ENCODE measurements at regions not wholly inside any gene's neighbourhood (a gene's known extent, or its start where the extent isn't known, plus 50 kb on each side); places are given as distances from the start of the nearest gene placed in this dataset.
"Not testable (repeated sequence)": the region's sequence is repeated elsewhere in the genome, so short reads cannot be mapped to it uniquely, and the experiment has no call there.

- TF ChIP-seq CTCF (IDR thresholded peaks at IDR 0.05; ENCODE audit: borderline replicate concordance, control extremely low read depth, extremely low read depth, insufficient read depth, missing control alignments), result no peak
- in situ Hi-C loops (cut with MboI; ENCODE audit: low sequenced_read_pairs, unreplicated experiment), result loop anchor here (25.0 kb wide), 1 partner anchor 207 kb away; no protein-coding TSS in a partner anchor
- no peak for DNase-seq (ENCODE audit: low spot score)
Observed at GRCh38 chr5:112555197-112555596, 136.1 kb upstream of the EPB41L4A start.

GRCh38 chr5:112555691-112556090 lies 136.6 kb upstream of the EPB41L4A start:
- in situ Hi-C loops (cut with MboI; ENCODE audit: low sequenced_read_pairs, unreplicated experiment), result loop anchor here (25.0 kb wide), 1 partner anchor 207 kb away; no protein-coding TSS in a partner anchor
- no peak for TF ChIP-seq CTCF (IDR thresholded peaks at IDR 0.05; ENCODE audit: borderline replicate concordance, control extremely low read depth, extremely low read depth, insufficient read depth, missing control alignments)
- no peak for DNase-seq (ENCODE audit: low spot score)

- in situ Hi-C loops (cut with MboI; ENCODE audit: low sequenced_read_pairs, unreplicated experiment), result loop anchor here (25.0 kb wide), 1 partner anchor 203 kb away; no protein-coding TSS in a partner anchor
Observed at GRCh38 chr5:112559501-112559900, 140.4 kb upstream of the EPB41L4A start.

GRCh38 chr5:112560371-112560770 lies 141.3 kb upstream of the EPB41L4A start:
- DNase-seq (ENCODE audit: low spot score), result no peak
- in situ Hi-C loops (cut with MboI; ENCODE audit: low sequenced_read_pairs, unreplicated experiment), result loop anchor here (25.0 kb wide), 1 partner anchor 202 kb away; no protein-coding TSS in a partner anchor
- no peak for TF ChIP-seq CTCF (IDR thresholded peaks at IDR 0.05; ENCODE audit: borderline replicate concordance, control extremely low read depth, extremely low read depth, insufficient read depth, missing control alignments)

More at GRCh38 chr5:112559501-112559900, 140.4 kb upstream of the EPB41L4A start:
- DNase-seq (ENCODE audit: low spot score), result not testable (repeated sequence)

- in situ Hi-C loops (cut with MboI; ENCODE audit: low sequenced_read_pairs, unreplicated experiment), result loop anchor here (25.0 kb wide), 1 partner anchor 199 kb away; no protein-coding TSS in a partner anchor
- no peak for DNase-seq (ENCODE audit: low spot score)
Observed at GRCh38 chr5:112563169-112563826, 144.2 kb upstream of the EPB41L4A start.

GRCh38 chr5:112566251-112566650 lies 147.2 kb upstream of the EPB41L4A start:
- no peak for DNase-seq (ENCODE audit: low spot score)
- TF ChIP-seq CTCF (IDR thresholded peaks at IDR 0.05; ENCODE audit: borderline replicate concordance, control extremely low read depth, extremely low read depth, insufficient read depth, missing control alignments), result no peak
- in situ Hi-C loops (cut with MboI; ENCODE audit: low sequenced_read_pairs, unreplicated experiment), result loop anchor here (25.0 kb wide), 1 partner anchor 196 kb away; no protein-coding TSS in a partner anchor

More at GRCh38 chr5:112563169-112563826, 144.2 kb upstream of the EPB41L4A start:
- TF ChIP-seq CTCF (IDR thresholded peaks at IDR 0.05; ENCODE audit: borderline replicate concordance, control extremely low read depth, extremely low read depth, insufficient read depth, missing control alignments), result no peak

GRCh38 chr5:112569596-112569995 lies 150.5 kb upstream of the EPB41L4A start:
- no peak for TF ChIP-seq CTCF (IDR thresholded peaks at IDR 0.05; ENCODE audit: borderline replicate concordance, control extremely low read depth, extremely low read depth, insufficient read depth, missing control alignments)
- in situ Hi-C loops (cut with MboI; ENCODE audit: low sequenced_read_pairs, unreplicated experiment), result loop anchor here (25.0 kb wide), 1 partner anchor 193 kb away; no protein-coding TSS in a partner anchor
- DNase-seq (ENCODE audit: low spot score), result no peak
